Hepatocyte (in vitro differentiated cells): ENCODE measurements at regions not wholly inside any gene's neighbourhood (a gene's known extent, or its start where the extent isn't known, plus 50 kb on each side); places are given as distances from the start of the nearest gene placed in this dataset.

Experiments
- DNase-seq: peaks from one replicate; pipeline ENCODE4 v3.0.0-alpha.2; 2016; ENCODE audit warnings: low spot score
- H2AFZ ChIP-seq: fragments of 200-600 bp; sonication (generic); 2 replicates; pipeline ENCODE4 v1.6.0; 2016; ENCODE audit warnings: antibody characterized with exemption, mild to moderate bottlenecking
- H3K27ac ChIP-seq: fragments of 200-600 bp; sonication (generic); 2 replicates; pipeline ENCODE4 v1.5.1; 2016; ENCODE audit warnings: mild to moderate bottlenecking
- H3K27me3 ChIP-seq: fragments of 200-600 bp; sonication (generic); 2 replicates; pipeline ENCODE4 v1.6.1; 2016
- H3K36me3 ChIP-seq: fragments of 200-600 bp; sonication (generic); replicated peaks from 2 replicates; pipeline ENCODE4 v1.5.1; 2016; ENCODE audit warnings: low read depth; ENCODE audit not compliant: insufficient read depth
- H3K4me1 ChIP-seq: fragments of 200-600 bp; sonication (generic); 2 replicates; pipeline ENCODE4 v1.5.1; 2016; ENCODE audit warnings: mild to moderate bottlenecking, moderate library complexity; ENCODE audit not compliant: insufficient read depth
- H3K4me2 ChIP-seq: fragments of 200-600 bp; sonication (generic); 2 replicates; pipeline ENCODE4 v1.6.0; 2016
- H3K4me3 ChIP-seq: fragments of 200-600 bp; sonication (generic); 2 replicates; pipeline ENCODE4 v1.5.1; 2016; ENCODE audit warnings: mild to moderate bottlenecking
- H3K79me2 ChIP-seq: fragments of 200-600 bp; sonication (generic); 2 replicates; pipeline ENCODE4 v1.6.0; 2017; ENCODE audit warnings: mild to moderate bottlenecking
- H3K9me2 ChIP-seq: fragments of 200-600 bp; sonication (generic); replicated peaks from 2 replicates; pipeline ENCODE4 v1.6.0; 2017; ENCODE audit warnings: mild to moderate bottlenecking; ENCODE audit not compliant: insufficient read depth
- H3K9me3 ChIP-seq: fragments of 200-600 bp; sonication (generic); 2 replicates; pipeline ENCODE4 v1.5.1; 2016; ENCODE audit warnings: low read depth, mild to moderate bottlenecking
- H4K20me1 ChIP-seq: fragments of 200-600 bp; sonication (generic); 2 replicates; pipeline ENCODE4 v1.6.0; 2016; ENCODE audit warnings: mild to moderate bottlenecking; ENCODE audit not compliant: insufficient read depth, poor library complexity, severe bottlenecking
- EZH2 ChIP-seq: fragments of 200-600 bp; sonication (generic); IDR thresholded peaks from 2 replicates; pipeline ENCODE4 v1.6.1; 2016; ENCODE audit warnings: antibody characterized with exemption, mild to moderate bottlenecking, borderline replicate concordance
- EZH2phosphoT487 ChIP-seq: fragments of 200-600 bp; sonication (generic); IDR thresholded peaks from one replicate; pipeline ENCODE4 v1.6.1; 2018; ENCODE audit warnings: antibody characterized with exemption, mild to moderate bottlenecking, low read depth, moderate library complexity; ENCODE audit not compliant: unreplicated experiment, severe bottlenecking
- WGBS: methylation state at CpG from one replicate; pipeline ENCODE4 v1.1.6; 2016; ENCODE audit warnings: low lambda C conversion rate; ENCODE audit errors: missing lambda C conversion rate; 5-methylcytosine and 5-hydroxymethylcytosine counted together
- TF ChIP-seq, protein P1 (sequence below): fragments of 200-600 bp; sonication (generic); IDR thresholded peaks from 2 replicates; pipeline ENCODE4 v1.5.1; 2016; ENCODE audit warnings: antibody characterized with exemption, mild to moderate bottlenecking; ENCODE audit not compliant: poor library complexity

DNA sequence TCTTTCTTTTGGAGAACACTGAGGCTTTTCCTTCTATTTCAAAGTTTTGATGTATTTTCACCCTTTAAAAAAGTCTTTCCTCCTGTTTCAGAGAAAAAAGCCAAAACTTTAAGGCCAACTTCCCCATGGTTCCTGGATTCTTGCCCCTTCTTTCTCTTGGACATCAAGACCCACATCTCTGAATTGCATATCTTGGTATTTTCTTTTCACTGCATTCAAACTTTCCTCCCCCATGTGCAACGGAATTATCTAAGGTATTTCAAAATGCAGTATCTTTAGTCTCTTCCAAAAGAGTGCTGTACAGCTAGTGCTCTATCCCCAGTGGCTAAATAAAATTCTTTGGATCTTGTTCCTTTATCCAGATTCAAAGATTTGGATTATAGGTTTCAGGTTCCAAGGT lies 81.1 kb upstream of the TSPAN2 start:
- no peaks in the 10 kb centered on the region for H3K36me3 ChIP-seq
- WGBS, result 55% methylated on average over 1 of the region's 1 CpG
- peaks cover 4% of the 10 kb centered on the region for H3K4me1 ChIP-seq
- H3K9me3 ChIP-seq, result no peaks in the 10 kb centered on the region
- H3K79me2 ChIP-seq, result no peaks in the 10 kb centered on the region
- no peak for TF ChIP-seq EZH2
- TF ChIP-seq EZH2phosphoT487, result no peak
- H3K9me2 ChIP-seq, result no peaks in the 10 kb centered on the region
- H3K4me3 ChIP-seq, result no peak overlapping the region
- peak overlapping the region; percentile 79 for H3K27ac ChIP-seq
- H3K27me3 ChIP-seq, result no peaks in the 10 kb centered on the region
- H2AFZ ChIP-seq, result no peak overlapping the region
- DNase-seq, result no peak
- no peaks in the 10 kb centered on the region for H4K20me1 ChIP-seq
- no peak overlapping the region for H3K4me2 ChIP-seq

DNA sequence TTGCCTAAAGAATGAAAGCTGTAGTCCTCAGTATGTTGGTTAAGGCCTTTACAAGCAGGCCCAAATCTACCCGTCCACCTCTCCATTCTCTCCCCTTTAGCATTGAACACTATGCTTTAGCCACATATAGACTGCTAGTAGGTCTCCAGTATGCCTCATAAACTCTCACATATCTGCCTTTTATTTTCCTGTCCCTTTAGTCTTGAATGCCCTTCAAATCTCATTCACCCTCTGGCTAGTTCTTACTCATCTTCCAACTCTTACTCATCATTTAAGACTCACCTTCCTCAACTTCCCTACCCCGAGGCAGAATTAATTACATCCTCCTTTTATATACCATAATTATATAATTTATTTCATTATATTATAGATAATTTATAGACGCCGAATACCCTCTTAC lies 78.7 kb upstream of the TSPAN2 start:
- Histone ChIP-seq H3K4me2 (no peak overlapping the region), H3K4me1 (peaks cover 4% of the 10 kb centered on the region), H3K9me2 (no peaks in the 10 kb centered on the region), H3K27me3 (no peaks in the 10 kb centered on the region), H3K36me3 (no peaks in the 10 kb centered on the region), H3K27ac (peak overlapping the region; percentile 62), H3K4me3 (no peak overlapping the region), H3K9me3 (no peaks in the 10 kb centered on the region), H4K20me1 (no peaks in the 10 kb centered on the region), H2AFZ (no peak overlapping the region), H3K79me2 (no peaks in the 10 kb centered on the region)
- no peak for DNase-seq
- TF ChIP-seq EZH2, result no peak
- TF ChIP-seq, protein P1, sequence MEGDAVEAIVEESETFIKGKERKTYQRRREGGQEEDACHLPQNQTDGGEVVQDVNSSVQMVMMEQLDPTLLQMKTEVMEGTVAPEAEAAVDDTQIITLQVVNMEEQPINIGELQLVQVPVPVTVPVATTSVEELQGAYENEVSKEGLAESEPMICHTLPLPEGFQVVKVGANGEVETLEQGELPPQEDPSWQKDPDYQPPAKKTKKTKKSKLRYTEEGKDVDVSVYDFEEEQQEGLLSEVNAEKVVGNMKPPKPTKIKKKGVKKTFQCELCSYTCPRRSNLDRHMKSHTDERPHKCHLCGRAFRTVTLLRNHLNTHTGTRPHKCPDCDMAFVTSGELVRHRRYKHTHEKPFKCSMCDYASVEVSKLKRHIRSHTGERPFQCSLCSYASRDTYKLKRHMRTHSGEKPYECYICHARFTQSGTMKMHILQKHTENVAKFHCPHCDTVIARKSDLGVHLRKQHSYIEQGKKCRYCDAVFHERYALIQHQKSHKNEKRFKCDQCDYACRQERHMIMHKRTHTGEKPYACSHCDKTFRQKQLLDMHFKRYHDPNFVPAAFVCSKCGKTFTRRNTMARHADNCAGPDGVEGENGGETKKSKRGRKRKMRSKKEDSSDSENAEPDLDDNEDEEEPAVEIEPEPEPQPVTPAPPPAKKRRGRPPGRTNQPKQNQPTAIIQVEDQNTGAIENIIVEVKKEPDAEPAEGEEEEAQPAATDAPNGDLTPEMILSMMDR, result no peak
- no peak for TF ChIP-seq EZH2phosphoT487
- 90% methylated on average over 4 of the region's 4 CpGs for whole genome bisulfite sequencing

DNA sequence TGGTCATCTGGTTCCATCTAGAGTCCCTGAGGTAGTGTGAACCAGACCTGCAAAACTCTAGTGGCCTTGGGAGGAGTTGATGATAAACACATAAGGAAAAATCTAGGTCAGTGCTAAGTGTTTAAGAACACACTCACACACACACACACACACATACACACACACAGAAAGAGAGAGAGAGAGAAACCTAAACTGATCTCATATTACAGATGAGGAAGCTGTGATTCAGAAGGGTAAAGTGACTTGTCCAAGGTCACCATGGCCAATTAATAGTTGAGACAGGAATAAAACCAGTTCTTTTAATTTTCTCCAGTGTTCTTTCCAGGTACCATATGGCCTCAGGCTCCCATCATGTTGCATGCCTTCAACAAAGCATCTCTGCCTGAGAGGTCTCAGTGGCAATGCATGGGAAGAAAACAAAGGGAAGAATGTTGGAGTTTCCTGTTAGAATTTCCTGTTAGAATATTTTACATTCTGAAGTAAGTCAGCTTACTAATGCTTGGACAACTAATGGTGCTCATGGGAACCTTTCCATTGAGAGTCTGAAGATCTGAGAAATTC lies 77.3 kb upstream of the TSPAN2 start:
- no peak overlapping the region for H2AFZ ChIP-seq
- H3K36me3 ChIP-seq, result no peaks in the 10 kb centered on the region
- no peaks in the 10 kb centered on the region for H3K9me2 ChIP-seq
- no peak for DNase-seq
- H3K4me3 ChIP-seq, result no peak overlapping the region
- H3K27ac ChIP-seq, result no peak overlapping the region
- no peaks in the 10 kb centered on the region for H3K27me3 ChIP-seq
- no peaks in the 10 kb centered on the region for H3K9me3 ChIP-seq
- no peak for TF ChIP-seq EZH2
- TF ChIP-seq, protein P1, result no peak
- no peak for TF ChIP-seq EZH2phosphoT487
- no peaks in the 10 kb centered on the region for H4K20me1 ChIP-seq
- peaks cover 4% of the 10 kb centered on the region for H3K4me1 ChIP-seq
- H3K79me2 ChIP-seq, result no peaks in the 10 kb centered on the region
- no peak overlapping the region for H3K4me2 ChIP-seq

DNA sequence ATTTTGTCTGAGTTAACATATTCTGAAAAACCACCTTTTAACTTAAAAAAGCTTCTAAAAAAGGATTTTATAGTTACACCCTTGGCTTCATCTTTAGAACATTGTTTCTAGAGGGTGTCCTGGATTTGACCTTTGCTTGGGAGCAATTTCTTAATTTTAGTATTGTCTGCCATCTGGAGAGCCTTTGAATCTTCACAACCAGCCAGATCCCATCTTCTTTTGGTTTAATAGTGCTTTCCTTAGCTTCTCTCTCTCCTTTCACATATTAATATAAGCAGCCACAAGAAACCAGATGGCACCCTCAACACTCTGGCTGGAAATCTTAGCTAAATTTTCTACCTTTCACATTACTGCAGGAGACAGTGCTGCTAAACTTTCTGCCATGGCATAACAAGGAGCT lies 76.5 kb upstream of the TSPAN2 start:
- no peaks in the 10 kb centered on the region for H3K27me3 ChIP-seq
- no peaks in the 10 kb centered on the region for H3K9me3 ChIP-seq
- no peak overlapping the region for H3K4me3 ChIP-seq
- H3K36me3 ChIP-seq, result no peaks in the 10 kb centered on the region
- no peak overlapping the region for H3K4me2 ChIP-seq
- no peaks in the 10 kb centered on the region for H3K9me2 ChIP-seq
- DNase-seq, result no peak
- peaks cover 4% of the 10 kb centered on the region for H3K4me1 ChIP-seq
- TF ChIP-seq EZH2, result no peak
- no peak for TF ChIP-seq EZH2phosphoT487
- TF ChIP-seq, protein P1, result no peak
- no peaks in the 10 kb centered on the region for H4K20me1 ChIP-seq
- H2AFZ ChIP-seq, result no peak overlapping the region
- no peak overlapping the region for H3K27ac ChIP-seq
- H3K79me2 ChIP-seq, result no peaks in the 10 kb centered on the region
